KOPT-K1 (cell line): ENCODE measurements at regions not wholly inside any gene's neighbourhood (a gene's known extent, or its start where the extent isn't known, plus 50 kb on each side); places are given as distances from the start of the nearest gene placed in this dataset.

Experiments
- H3K27ac ChIP-seq: fragments of 200-600 bp; sonication (generic); 2 replicates; pipeline ENCODE4 v1.5.1; 2016; ENCODE audit warnings: antibody characterized with exemption, mild to moderate bottlenecking, low read depth, low read length; ENCODE audit not compliant: poor library complexity, severe bottlenecking
- H3K36me3 ChIP-seq: fragments of 200-600 bp; sonication (generic); 2 replicates; pipeline ENCODE4 v1.5.1; 2017; ENCODE audit warnings: antibody characterized with exemption, mild to moderate bottlenecking, low read length, moderate library complexity; ENCODE audit not compliant: insufficient read depth
- H3K9me3 ChIP-seq: fragments of 200-600 bp; sonication (generic); 2 replicates; pipeline ENCODE4 v1.5.1; 2017; ENCODE audit warnings: antibody characterized with exemption, low read length, mild to moderate bottlenecking; ENCODE audit not compliant: insufficient read depth, poor library complexity, severe bottlenecking

DNA sequence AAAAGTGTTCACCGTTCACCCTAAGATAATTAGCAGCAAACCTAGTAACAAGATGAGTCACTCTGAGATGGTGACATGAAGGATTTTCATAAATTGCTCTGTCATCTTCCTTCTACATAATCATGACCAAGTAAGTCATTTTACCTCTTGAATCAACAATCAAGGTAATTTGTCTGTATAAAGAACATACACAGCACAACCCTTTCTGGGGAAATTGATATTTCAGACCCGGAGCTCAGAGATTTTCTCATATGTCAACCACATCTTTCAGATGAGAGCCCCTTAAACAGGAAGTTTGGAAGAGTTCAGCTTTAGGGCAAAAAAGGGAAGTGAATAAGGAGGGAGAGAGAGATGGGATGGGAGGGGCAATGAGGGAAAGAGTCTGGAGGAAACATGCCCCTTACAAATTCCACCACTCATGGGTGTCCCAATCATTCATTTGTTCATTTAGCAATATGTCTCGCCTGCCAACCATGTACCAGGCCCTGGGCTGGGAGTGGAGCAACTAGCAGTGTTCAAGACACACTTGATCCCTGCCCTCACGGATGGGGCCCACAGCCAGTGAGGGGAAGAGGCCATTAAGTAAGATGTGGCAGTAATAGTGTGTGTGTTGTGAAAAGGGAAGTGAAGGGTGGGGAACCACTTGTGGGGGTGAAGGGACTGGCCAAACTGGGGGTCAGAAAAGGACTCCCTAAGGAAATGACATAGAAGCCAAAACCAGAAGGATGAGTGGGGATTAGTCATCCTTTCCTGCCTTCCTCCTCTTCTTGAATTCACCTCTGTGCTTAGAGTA lies 190.9 kb downstream of the MAFB start:
- Histone ChIP-seq H3K36me3 (no peaks in the 10 kb centered on the region), H3K9me3 (no peaks in the 10 kb centered on the region), H3K27ac (no peak overlapping the region)

DNA sequence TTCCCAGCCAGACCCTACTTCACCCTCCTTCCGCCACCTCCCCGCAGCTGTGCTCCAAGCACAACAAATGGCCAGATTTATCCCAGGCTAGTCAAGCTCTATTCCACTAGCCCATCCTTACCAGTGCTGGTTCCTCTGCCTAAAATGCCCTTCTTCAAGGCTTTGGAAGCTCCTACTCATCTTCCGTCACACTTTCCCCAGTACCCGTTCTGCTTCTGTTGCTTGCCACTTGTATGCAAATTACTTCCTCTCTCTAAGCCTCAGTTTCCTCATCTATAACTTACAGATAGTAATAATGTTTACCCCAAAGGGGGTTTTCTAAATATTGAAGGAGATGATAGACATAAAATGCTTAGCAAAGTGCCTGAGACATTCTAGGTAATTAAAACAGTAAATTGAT lies 193.1 kb downstream of the MAFB start:
- no peaks in the 10 kb centered on the region for H3K36me3 ChIP-seq
- no peak overlapping the region for H3K27ac ChIP-seq
- H3K9me3 ChIP-seq, result no peaks in the 10 kb centered on the region

DNA sequence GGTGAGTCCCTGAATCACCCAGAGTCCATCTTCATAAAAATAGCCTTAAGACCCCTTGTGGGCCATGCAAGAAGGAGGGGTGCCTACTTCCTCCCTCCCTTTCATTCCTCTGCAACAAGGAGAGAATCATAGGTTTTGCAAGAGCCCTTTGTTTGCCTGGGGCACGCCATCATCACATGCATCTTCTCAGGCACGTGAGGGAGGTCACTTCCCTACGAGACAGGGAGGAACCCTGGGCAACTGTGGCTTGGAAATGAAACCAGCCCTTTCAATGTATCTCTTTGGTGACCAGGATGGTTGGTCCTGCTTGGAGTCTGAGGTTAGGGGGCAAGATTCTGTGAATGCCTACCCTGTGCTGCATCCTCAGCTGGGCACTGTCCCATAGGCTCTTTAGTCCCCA lies 194.8 kb downstream of the MAFB start:
- no peaks in the 10 kb centered on the region for H3K9me3 ChIP-seq
- H3K27ac ChIP-seq, result no peak overlapping the region
- H3K36me3 ChIP-seq, result no peaks in the 10 kb centered on the region

DNA sequence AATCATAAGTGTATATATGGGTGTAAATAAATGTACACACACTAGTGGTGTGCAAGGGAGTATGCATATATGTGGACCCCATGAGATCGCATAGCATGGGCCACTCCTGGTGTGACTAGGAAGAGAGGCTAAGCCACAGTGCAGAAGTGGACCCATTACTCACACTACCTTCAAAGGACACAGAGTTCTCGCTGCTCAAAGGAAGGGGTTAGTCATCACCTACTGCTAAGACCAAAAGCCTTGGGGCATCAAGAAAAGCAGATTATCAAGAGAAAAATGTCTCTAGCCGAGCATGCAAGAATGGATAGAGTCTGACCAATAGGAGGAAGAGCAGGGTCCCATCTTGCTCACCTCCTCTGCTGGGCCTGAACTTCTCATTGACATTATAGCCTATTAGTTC lies 195.5 kb downstream of the MAFB start:
- no peaks in the 10 kb centered on the region for H3K9me3 ChIP-seq
- H3K36me3 ChIP-seq, result no peaks in the 10 kb centered on the region
- H3K27ac ChIP-seq, result no peak overlapping the region

DNA sequence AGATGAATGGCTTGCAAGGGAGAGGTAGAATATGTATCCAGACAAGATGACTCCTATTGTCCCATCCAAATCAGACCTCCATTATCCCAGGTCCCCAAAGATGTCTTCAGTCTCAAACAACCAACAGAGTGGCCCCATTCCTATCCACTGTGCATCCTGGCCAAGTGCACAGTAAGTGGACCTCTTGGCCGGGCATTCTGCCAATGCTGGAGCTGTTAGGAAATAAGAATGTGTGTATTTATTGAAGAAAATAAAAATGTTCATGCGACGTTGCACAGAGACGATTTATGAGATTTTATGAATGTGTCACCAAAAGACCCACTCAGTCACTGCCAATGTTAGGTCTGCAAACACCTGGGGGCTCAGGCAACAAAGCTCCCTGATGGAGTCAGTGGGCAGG lies 196.0 kb downstream of the MAFB start:
- Histone ChIP-seq H3K27ac (no peak overlapping the region), H3K9me3 (no peaks in the 10 kb centered on the region), H3K36me3 (no peaks in the 10 kb centered on the region)

DNA sequence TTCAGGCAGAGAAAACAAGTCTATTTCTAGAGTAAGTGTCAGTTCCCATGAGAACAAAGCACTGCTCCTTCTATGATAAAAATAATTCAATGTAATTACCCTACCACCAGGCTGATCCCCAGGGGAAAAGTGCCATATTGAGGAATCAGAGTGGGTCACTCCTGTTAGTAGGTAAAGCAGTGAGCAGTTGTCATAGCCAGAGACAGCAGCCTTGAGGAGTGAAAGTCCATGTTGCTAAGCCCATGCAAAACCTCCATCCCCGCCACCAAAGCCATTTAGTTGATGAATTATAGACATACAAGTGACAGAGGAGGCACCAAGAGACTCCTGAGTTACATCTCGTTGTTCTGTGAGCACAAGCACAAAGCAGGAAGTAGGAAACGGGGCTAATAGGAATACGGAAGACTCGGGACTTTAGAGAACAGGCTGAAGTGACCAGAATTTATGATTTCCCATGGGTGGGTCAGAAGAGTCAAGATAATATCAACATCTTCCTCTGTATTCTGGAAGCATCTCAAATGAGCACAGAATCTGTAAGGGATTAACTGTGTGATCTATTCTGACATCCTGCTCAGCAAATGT lies 197.9 kb downstream of the MAFB start:
- Histone ChIP-seq H3K36me3 (no peaks in the 10 kb centered on the region), H3K27ac (no peak overlapping the region), H3K9me3 (peaks cover 3% of the 10 kb centered on the region)

DNA sequence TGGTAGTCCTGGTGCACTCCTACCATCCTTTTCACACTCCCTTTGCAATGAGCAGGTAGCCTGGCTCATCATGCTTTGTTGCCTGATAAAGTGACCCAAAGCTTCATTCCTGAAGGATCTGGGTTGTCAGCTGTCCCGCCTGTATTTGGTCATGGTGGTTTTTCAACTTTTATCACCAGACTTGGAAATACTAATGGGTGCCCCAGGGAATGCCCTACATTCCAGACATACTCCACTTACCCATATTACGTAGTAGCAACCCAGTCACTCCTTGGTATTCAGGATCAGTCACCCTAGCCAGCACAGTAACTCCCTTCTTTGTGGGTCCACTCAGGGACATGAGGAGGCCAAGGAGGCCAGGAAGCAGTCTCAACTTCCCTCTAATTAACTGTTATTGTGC lies 199.2 kb downstream of the MAFB start:
- no peak overlapping the region for H3K27ac ChIP-seq
- no peaks in the 10 kb centered on the region for H3K36me3 ChIP-seq
- H3K9me3 ChIP-seq, result peaks cover 3% of the 10 kb centered on the region

DNA sequence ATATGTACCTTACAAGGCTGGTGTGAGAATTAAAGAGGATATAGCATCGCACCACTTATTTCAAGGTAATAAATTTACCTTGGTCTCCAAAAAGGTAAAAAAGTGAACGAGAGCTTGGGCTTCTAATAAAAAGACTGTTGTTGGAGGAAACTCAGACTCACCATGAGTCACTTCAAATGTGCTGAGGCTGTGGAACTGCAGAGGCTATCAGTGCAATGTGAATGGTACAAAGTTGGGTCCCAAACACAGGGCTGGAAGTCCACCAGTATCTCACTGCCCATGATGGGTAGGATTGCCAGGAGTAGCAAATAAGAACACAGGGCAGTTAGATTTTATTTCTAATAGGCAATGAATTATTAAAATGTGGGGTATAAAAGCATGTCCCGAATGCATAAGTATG lies 200.6 kb downstream of the MAFB start:
- Histone ChIP-seq H3K27ac (no peak overlapping the region), H3K9me3 (peaks cover 3% of the 10 kb centered on the region), H3K36me3 (no peaks in the 10 kb centered on the region)

DNA sequence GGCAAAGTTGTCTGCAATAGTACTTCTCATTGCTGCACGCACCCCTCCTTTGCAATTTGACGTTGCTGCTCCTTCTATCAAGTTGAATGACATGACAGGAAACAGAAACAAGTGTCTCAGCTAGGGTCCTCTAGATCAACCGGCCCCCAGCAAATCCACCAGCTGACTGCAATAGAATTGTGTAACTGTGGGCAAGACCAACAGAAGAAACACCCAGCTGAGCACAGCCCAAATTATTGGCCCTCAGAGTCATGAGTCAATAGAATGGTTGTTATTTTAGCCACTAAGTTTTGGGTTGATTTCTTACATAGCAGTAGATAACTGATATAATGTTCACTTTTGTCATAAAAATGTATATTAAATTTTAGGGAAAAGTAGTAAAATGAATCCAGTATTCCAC lies 202.7 kb downstream of the MAFB start:
- H3K9me3 ChIP-seq, result peaks cover 3% of the 10 kb centered on the region
- no peaks in the 10 kb centered on the region for H3K36me3 ChIP-seq
- H3K27ac ChIP-seq, result no peak overlapping the region

DNA sequence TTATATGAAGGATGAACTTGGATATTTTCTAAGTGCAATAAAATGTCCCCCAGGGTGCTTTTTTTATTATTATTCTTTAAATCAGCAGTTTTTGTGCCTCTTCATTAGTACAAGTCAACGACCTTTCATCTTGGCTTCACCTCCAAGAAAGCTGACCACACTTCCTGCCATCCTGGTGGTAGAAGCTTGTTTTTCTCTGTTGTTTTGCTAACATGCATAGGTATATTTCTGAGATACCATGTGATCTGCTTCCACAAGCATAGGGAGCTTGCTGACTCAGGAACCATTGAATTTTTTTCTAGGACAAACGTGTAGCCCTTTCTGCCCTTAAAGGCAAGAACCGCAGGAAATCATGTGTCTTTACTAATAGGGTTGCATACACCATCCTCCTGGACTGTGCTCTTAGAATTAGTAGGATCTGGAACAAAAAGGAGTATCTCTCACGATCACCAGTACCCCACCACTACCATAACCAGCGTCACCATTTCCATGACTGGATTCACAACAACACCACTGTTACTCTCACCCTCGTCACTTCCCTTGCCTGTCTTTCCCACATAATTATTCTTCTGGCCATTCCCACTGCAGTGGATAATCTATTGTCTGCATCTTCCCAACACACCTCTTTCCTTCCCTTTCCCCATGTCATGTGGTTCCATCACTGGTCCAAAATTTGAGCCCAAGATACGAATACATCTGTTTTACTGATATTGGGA lies 207.1 kb downstream of the MAFB start:
- H3K27ac ChIP-seq, result no peak overlapping the region
- no peaks in the 10 kb centered on the region for H3K36me3 ChIP-seq
- peaks cover 3% of the 10 kb centered on the region for H3K9me3 ChIP-seq

DNA sequence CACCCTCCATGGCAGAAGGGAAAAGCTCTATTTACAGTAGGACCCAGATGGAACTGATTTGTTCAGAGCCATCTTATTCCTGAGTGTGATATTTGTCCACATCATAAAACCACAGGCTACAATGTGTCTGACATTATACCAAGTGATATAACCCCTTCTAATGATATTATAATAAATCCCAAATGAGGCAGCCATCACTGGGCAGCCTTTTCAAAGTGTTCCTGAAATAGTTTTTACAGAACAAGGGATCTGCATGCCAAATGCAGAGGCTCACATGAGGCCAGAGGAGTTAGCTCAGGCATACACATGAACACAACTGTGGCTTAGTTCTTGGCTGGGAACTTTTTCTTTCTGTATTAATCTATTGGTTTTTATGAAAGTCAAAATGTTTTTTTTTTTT lies 207.7 kb downstream of the MAFB start:
- Histone ChIP-seq H3K27ac (no peak overlapping the region), H3K36me3 (no peaks in the 10 kb centered on the region), H3K9me3 (peaks cover 2% of the 10 kb centered on the region)

DNA sequence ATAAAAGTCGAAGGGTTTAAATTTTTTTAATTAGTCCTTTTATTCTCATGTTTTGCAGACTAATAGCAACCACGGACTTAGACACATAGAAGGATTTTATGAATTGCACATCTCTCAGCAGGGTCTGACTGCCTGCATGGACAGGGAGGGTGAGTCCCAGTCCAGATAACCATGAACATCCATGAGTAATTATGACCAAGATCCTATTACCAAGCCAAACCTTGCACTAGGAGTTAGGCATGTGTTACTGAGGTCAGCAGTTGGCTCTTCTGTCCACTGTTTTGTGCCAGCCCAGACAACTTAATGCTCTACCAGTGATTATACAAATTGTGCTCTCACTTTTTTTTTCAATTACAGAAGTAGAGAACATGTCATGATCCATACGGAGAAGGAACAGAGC lies 211.2 kb downstream of the MAFB start:
- Histone ChIP-seq H3K36me3 (no peaks in the 10 kb centered on the region), H3K27ac (no peak overlapping the region), H3K9me3 (no peaks in the 10 kb centered on the region)

DNA sequence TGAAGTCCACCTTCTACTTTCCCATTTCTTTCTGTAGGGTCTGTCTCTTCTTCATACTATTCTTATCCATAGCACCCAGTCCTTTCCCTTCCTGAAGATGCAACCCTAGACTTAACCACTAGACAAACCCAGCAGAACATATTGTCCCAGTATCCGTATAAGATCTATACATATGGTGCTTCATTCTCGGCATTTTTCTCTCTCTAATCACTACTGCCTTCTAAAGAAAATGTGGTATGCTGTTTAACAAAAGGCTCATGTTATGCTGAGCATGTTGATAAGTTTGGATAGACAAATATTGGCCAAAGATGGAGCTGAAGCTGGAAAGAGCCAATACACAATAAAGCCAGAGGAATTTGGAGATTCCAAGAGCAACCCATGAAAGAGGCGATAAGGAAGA lies 212.6 kb downstream of the MAFB start:
- H3K9me3 ChIP-seq, result no peaks in the 10 kb centered on the region
- no peaks in the 10 kb centered on the region for H3K36me3 ChIP-seq
- H3K27ac ChIP-seq, result no peak overlapping the region

DNA sequence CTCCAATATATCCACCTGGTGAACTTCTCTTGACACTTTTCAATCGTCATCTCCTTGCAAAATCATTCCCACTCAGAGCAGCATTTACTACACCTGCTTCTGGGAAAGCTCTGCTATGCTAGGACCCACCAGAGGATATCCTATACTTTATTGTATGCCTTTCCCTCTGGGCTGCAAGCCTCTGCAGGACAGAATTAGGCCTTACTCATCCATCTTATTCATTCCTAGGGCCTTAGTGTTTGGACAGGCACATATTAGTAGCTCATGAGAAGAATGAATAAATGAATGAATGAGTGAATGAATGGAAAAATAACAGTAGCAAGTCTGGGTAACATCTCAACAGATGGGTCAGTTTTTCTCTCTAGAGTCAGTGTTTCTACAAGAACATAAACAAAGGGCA lies 216.1 kb downstream of the MAFB start:
- no peaks in the 10 kb centered on the region for H3K36me3 ChIP-seq
- no peaks in the 10 kb centered on the region for H3K9me3 ChIP-seq
- no peak overlapping the region for H3K27ac ChIP-seq

DNA sequence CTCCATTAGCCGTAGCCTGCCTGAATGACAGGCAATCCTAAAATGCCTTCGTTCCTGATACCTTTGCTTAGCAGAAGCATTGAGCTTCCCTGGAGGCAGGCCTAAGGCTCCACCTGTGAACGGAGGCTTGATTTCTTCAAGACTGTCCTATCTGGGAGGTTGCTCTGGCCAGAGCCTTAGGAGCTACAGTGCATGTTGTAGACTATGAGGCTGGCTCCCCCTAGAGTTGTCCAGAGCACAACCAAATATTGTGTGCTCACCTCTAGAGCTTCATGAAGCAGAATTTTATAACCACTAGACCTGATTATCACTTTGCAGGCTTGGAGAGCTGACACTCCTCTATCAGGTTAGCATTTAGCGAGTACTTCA lies 217.8 kb downstream of the MAFB start:
- no peak overlapping the region for H3K27ac ChIP-seq
- H3K9me3 ChIP-seq, result no peaks in the 10 kb centered on the region
- no peaks in the 10 kb centered on the region for H3K36me3 ChIP-seq
